Endothelial cell (in vitro differentiated cells): ENCODE measurements at regions not wholly inside any gene's neighbourhood (a gene's known extent, or its start where the extent isn't known, plus 50 kb on each side); places are given as distances from the start of the nearest gene placed in this dataset.

Source experiments
- DNase-seq: peaks from one replicate; pipeline ENCODE4 v3.0.0; 2021; ENCODE audit warnings: low spot score
- H3K27ac Mint-ChIP-seq: one replicate; pipeline ENCODE4 v1.8.0; 2021; ENCODE audit warnings: mixed read lengths, inconsistent platforms; ENCODE audit not compliant: unreplicated experiment
- H3K27me3 Mint-ChIP-seq: one replicate; pipeline ENCODE4 v1.8.0; 2021; ENCODE audit warnings: mild to moderate bottlenecking, moderate library complexity, mixed read lengths, inconsistent platforms; ENCODE audit not compliant: unreplicated experiment
- H3K36me3 Mint-ChIP-seq: one replicate; pipeline ENCODE4 v1.8.0; 2021; ENCODE audit warnings: mild to moderate bottlenecking, low read depth, mixed read lengths, inconsistent platforms; ENCODE audit not compliant: unreplicated experiment
- H3K4me1 Mint-ChIP-seq: one replicate; pipeline ENCODE4 v1.8.0; 2021; ENCODE audit warnings: mild to moderate bottlenecking, mixed read lengths, inconsistent platforms; ENCODE audit not compliant: unreplicated experiment
- H3K4me3 Mint-ChIP-seq: one replicate; pipeline ENCODE4 v1.8.0; 2021; ENCODE audit warnings: mild to moderate bottlenecking, mixed read lengths, inconsistent platforms; ENCODE audit not compliant: unreplicated experiment
- H3K9me3 Mint-ChIP-seq: one replicate; pipeline ENCODE4 v1.8.0; 2021; ENCODE audit warnings: mixed read lengths, inconsistent platforms; ENCODE audit not compliant: unreplicated experiment
- TF ChIP-seq, protein P1 (sequence below): fragments of 200-600 bp; sonication (generic); IDR thresholded peaks from one replicate; pipeline ENCODE4 v1.5.0; 2021; ENCODE audit warnings: antibody characterized with exemption; ENCODE audit not compliant: unreplicated experiment

GRCh38 chr2:157075924-157076323 lies 181.6 kb upstream of the GALNT5 start:
- TF ChIP-seq, protein P1, sequence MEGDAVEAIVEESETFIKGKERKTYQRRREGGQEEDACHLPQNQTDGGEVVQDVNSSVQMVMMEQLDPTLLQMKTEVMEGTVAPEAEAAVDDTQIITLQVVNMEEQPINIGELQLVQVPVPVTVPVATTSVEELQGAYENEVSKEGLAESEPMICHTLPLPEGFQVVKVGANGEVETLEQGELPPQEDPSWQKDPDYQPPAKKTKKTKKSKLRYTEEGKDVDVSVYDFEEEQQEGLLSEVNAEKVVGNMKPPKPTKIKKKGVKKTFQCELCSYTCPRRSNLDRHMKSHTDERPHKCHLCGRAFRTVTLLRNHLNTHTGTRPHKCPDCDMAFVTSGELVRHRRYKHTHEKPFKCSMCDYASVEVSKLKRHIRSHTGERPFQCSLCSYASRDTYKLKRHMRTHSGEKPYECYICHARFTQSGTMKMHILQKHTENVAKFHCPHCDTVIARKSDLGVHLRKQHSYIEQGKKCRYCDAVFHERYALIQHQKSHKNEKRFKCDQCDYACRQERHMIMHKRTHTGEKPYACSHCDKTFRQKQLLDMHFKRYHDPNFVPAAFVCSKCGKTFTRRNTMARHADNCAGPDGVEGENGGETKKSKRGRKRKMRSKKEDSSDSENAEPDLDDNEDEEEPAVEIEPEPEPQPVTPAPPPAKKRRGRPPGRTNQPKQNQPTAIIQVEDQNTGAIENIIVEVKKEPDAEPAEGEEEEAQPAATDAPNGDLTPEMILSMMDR = no peak
- no peak overlapping the region for H3K4me3 Mint-ChIP-seq
- peaks cover 3% of the 10 kb centered on the region for H3K27me3 Mint-ChIP-seq
- DNase-seq = no peak
- H3K4me1 Mint-ChIP-seq = peaks cover 15% of the 10 kb centered on the region
- H3K9me3 Mint-ChIP-seq = no peaks in the 10 kb centered on the region
- no peak overlapping the region for H3K27ac Mint-ChIP-seq
- H3K36me3 Mint-ChIP-seq = no peaks in the 10 kb centered on the region

- Mint-ChIP-seq H3K9me3 (no peaks in the 10 kb centered on the region), H3K27me3 (peaks cover 3% of the 10 kb centered on the region), H3K36me3 (no peaks in the 10 kb centered on the region), H3K4me3 (no peak overlapping the region), H3K4me1 (peaks cover 15% of the 10 kb centered on the region), H3K27ac (no peak overlapping the region)
- TF ChIP-seq, protein P1 = no peak
- DNase-seq = no peak
These were observed 180.9 kb upstream of the GALNT5 start for GRCh38 chr2:157076526-157077161.

- H3K9me3 Mint-ChIP-seq = no peaks in the 10 kb centered on the region
- peaks cover 3% of the 10 kb centered on the region for H3K27me3 Mint-ChIP-seq
- peaks cover 15% of the 10 kb centered on the region for H3K4me1 Mint-ChIP-seq
- DNase-seq = no peak
- H3K36me3 Mint-ChIP-seq = no peaks in the 10 kb centered on the region
- H3K4me3 Mint-ChIP-seq = no peak overlapping the region
- H3K27ac Mint-ChIP-seq = no peak overlapping the region
- TF ChIP-seq, protein P1 = no peak
These were observed 179.7 kb upstream of the GALNT5 start for GRCh38 chr2:157077753-157078350.

DNA sequence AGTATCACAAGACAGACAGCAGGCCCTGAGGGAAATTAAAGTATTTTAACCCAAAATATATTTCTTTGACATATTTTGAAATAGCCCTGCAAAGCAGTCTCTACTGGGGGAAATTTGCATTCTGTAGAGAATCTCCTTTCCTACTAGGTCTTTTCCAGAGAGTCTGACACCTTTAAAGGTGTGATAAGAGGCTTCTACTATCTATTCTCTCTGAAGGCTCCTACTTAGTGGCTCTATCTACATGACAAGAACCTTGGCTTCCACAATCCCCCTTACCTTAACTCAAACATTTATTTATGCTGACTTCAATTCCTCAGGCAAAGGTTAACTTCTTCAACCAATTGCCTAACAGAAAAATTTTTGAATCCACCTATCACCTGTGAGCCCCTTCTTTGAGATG lies 174.6 kb upstream of the GALNT5 start:
- Mint-ChIP-seq H3K4me3 (no peak overlapping the region), H3K9me3 (no peaks in the 10 kb centered on the region), H3K27ac (no peak overlapping the region), H3K36me3 (no peaks in the 10 kb centered on the region), H3K27me3 (no peaks in the 10 kb centered on the region), H3K4me1 (no peaks in the 10 kb centered on the region)
- TF ChIP-seq, protein P1 = no peak
- no peak for DNase-seq

GRCh38 chr2:157085522-157085921 lies 172.0 kb upstream of the GALNT5 start:
- TF ChIP-seq, protein P1 = no peak
- Mint-ChIP-seq H3K4me1 (no peaks in the 10 kb centered on the region), H3K4me3 (no peak overlapping the region), H3K9me3 (no peaks in the 10 kb centered on the region), H3K36me3 (no peaks in the 10 kb centered on the region), H3K27ac (no peak overlapping the region), H3K27me3 (no peaks in the 10 kb centered on the region)
- no peak for DNase-seq
